ENCODE measurements at regions not wholly inside any gene's neighbourhood (a gene's known extent, or its start where the extent isn't known, plus 50 kb on each side); places are given as distances from the start of the nearest gene placed in this dataset.

GRCh38 chr6:24072038-24072746 lies 53.8 kb upstream of the NRSN1 start:
- no peaks in the 10 kb centered on the region for H3K4me1 ChIP-seq (ENCODE audit: control insufficient read depth, insufficient read depth, low read length)
- H2AK5ac ChIP-seq (ENCODE audit: low read depth, low read length), result no peak overlapping the region
- H3K36me3 ChIP-seq (ENCODE audit: control insufficient read depth, insufficient read depth, low read length), result no peaks in the 10 kb centered on the region
- H3K56ac ChIP-seq (ENCODE audit: extremely low read depth, insufficient read depth, low read length), result no peak overlapping the region
- no peak overlapping the region for H3K18ac ChIP-seq (ENCODE audit: low read depth, low read length)
- no peak overlapping the region for H2BK5ac ChIP-seq (ENCODE audit: low read depth, low read length, poor library complexity, severe bottlenecking)
- H3K27ac ChIP-seq (ENCODE audit: insufficient read depth, low read length), result no peak overlapping the region
- H3K79me1 ChIP-seq (ENCODE audit: low read depth in 1 of 2, low read length in 2 of 2), result no peaks in the 10 kb centered on the region
- H3K23ac ChIP-seq (ENCODE audit: low read depth, low read length), result no peak overlapping the region
- H3K4ac ChIP-seq (ENCODE audit: low read depth, low read length), result no peak overlapping the region
- H2AFZ ChIP-seq (replicated peaks; ENCODE audit: low read length, poor library complexity), result no peak overlapping the region
- CTCF ChIA-PET, result no interaction called here
- ATAC-seq (ENCODE audit: low read depth) (no peak), DNase-seq (no peak)
- no peak overlapping the region for H2BK120ac ChIP-seq (ENCODE audit: low read depth, low read length)
- in situ Hi-C loops (cut with MboI; ENCODE audit: low sequenced_read_pairs), result no loop called here
- no peaks in the 10 kb centered on the region for H3K9me1 ChIP-seq (ENCODE audit: insufficient read depth, low read length)
- no CpG with 5 or more reads among the region's 6 CpGs for WGBS, 2 experiments (ENCODE audit: extremely low coverage in 2 of 2, insufficient read length in 1 of 2)
- H3K9me3 ChIP-seq (ENCODE audit: control insufficient read depth, insufficient read depth, low read length), result peaks cover 12% of the 10 kb centered on the region
- TF ChIP-seq MAFK (IDR thresholded peaks at IDR 0.05; ENCODE audit: low read depth, low read length) (no peak), NFE2L2 (IDR thresholded peaks at IDR 0.05; ENCODE audit: low read depth, low read length) (no peak), RAD21 (IDR thresholded peaks at IDR 0.05; ENCODE audit: low read length) (no peak), FOS (IDR thresholded peaks at IDR 0.05; ENCODE audit: low read depth, low read length) (no peak), CTCF (conservative IDR thresholded peaks at IDR 0.05; ENCODE audit: low read depth, low read length) (no peak), BHLHE40 (IDR thresholded peaks at IDR 0.05; ENCODE audit: low read depth, low read length) (no peak), MXI1 (IDR thresholded peaks at IDR 0.05; ENCODE audit: borderline replicate concordance, low read depth, low read length) (no peak)
- no peak overlapping the region for H3K9ac ChIP-seq (ENCODE audit: low read depth, low read length)
- H4K5ac ChIP-seq (ENCODE audit: low read depth, low read length), result no peak overlapping the region
- POLR2A ChIA-PET (ENCODE audit: unreplicated experiment), result no interaction called here
- H2BK15ac ChIP-seq (ENCODE audit: low read depth, low read length), result no peak overlapping the region
- no peak overlapping the region for H3K14ac ChIP-seq (replicated peaks; ENCODE audit: low read depth, low read length)
- no peak overlapping the region for H3K4me3 ChIP-seq (ENCODE audit: insufficient read depth, low read depth, low read length)
- no peak overlapping the region for H2AK9ac ChIP-seq (replicated peaks; ENCODE audit: low read depth, low read length, poor library complexity)
- H3K27me3 ChIP-seq (ENCODE audit: control insufficient read depth, insufficient read depth, low read length), result no peaks in the 10 kb centered on the region
- no peaks in the 10 kb centered on the region for H4K20me1 ChIP-seq (ENCODE audit: insufficient read depth, low read length)
- BruUV-seq (replicated peaks), result no TSS peak
- no peak overlapping the region for H3K4me2 ChIP-seq (ENCODE audit: low read depth, low read length)
- dilution Hi-C loops (cut with HindIII; ENCODE audit: low sequenced_read_pairs, unreplicated experiment), result no loop called here
- H2BK20ac ChIP-seq (ENCODE audit: low read depth, low read length), result no peak overlapping the region
- H4K8ac ChIP-seq (ENCODE audit: low read depth in 2 of 2, low read length in 2 of 2), result no peak overlapping the region
- intact Hi-C loops (cut with micrococcal nuclease), result no loop called here
- no peak overlapping the region for H4K91ac ChIP-seq (ENCODE audit: insufficient read depth, low read depth, low read length)
